ENCODE measurements at regions not wholly inside any gene's neighbourhood (a gene's known extent, or its start where the extent isn't known, plus 50 kb on each side); places are given as distances from the start of the nearest gene placed in this dataset.

DNA sequence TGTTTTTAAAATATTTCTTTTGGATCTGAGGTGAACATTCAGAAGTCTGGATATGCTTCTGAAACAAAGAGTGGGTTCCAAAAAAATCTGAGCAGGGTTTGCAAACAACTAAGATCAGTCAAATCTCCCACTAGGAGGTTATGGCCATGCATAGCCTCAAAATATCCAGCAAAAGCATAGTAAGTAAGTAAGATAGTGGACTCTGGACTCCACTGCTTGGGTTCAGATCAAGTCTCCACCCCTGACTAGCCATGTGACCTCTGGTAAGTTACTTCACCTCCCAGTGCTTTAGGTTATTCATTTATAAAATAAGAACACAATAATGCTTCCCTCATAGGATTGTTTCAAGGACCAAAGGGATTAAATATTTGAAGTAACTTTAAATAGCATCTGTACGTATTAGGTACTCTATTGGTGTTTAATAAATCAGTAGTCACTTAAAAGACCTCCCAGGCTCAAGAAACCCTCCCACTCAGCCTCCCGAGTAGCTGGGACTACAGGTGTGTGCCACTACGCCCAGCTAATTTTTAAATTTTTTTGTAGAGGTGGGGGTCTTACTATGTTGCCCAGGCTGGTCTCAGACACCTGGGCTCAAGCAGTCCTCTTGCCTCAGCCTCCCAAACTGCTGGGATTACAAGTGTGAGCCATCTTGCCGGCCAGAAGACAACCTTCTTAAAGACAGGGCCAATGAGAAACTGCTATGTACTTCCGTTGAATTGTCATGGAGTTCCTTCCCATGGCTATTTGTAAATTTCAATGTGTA, 95.7 kb upstream of the SOX5 start:
- H3K4me3 Mint-ChIP-seq = no peak overlapping the region
- H3K4me1 Mint-ChIP-seq = no peaks in the 10 kb centered on the region
- H3K36me3 Mint-ChIP-seq (ENCODE audit: low read depth) = no peaks in the 10 kb centered on the region
- DNase-seq = no peak
- no peaks in the 10 kb centered on the region for H3K9me3 Mint-ChIP-seq
- no peaks in the 10 kb centered on the region for H3K27me3 Mint-ChIP-seq
- ChIA-PET POLR2A (no interaction called here), CTCF (no interaction called here)
- no peak overlapping the region for H3K27ac Mint-ChIP-seq

DNA sequence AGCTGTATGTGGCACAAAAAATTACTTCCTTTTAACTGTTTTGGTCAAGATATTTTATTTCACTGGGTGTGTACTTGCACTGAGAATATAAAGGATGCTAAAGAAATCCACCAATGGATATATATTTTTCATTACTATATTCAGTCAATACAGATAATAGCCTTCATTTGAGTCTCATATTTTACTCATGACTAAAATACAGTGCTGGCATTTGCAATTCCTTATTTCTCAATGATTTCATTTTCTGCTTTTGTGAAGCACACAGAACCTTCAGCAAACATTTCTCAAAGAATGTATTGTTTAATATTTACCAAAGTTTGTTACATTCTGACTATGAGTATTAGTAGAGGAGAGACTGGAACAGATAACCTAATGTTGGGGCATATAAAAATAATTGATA, 93.2 kb upstream of the SOX5 start:
- CTCF ChIA-PET = no interaction called here
- POLR2A ChIA-PET = no interaction called here
- Mint-ChIP-seq H3K9me3 (no peaks in the 10 kb centered on the region), H3K4me3 (no peak overlapping the region), H3K27ac (no peak overlapping the region), H3K36me3 (ENCODE audit: low read depth) (no peaks in the 10 kb centered on the region), H3K4me1 (no peaks in the 10 kb centered on the region), H3K27me3 (no peaks in the 10 kb centered on the region)
- DNase-seq = no peak

DNA sequence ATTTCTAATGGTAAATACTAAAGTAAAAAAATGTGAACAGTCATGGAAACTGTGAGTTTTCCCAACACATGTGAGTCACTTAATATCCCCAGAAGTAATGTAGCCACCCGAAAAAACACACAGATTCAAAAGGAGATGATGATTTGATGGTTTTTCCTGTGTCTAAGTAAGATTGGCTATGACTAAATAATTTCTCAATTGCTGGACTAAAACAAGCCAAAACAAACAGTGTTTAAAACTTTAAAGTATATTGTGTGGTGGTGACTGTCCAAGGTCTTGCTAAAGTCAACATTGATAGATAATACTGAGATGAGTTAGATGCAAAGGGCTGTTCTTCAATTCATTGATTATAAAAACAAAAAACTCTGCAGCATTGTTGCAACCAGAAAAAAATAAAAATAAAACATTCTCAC, 89.6 kb upstream of the SOX5 start:
- Mint-ChIP-seq H3K27me3 (no peaks in the 10 kb centered on the region), H3K36me3 (ENCODE audit: low read depth) (no peaks in the 10 kb centered on the region), H3K4me3 (no peak overlapping the region), H3K27ac (no peak overlapping the region), H3K4me1 (no peaks in the 10 kb centered on the region), H3K9me3 (no peaks in the 10 kb centered on the region)
- CTCF ChIA-PET = no interaction called here
- POLR2A ChIA-PET = no interaction called here
- DNase-seq = no peak

DNA sequence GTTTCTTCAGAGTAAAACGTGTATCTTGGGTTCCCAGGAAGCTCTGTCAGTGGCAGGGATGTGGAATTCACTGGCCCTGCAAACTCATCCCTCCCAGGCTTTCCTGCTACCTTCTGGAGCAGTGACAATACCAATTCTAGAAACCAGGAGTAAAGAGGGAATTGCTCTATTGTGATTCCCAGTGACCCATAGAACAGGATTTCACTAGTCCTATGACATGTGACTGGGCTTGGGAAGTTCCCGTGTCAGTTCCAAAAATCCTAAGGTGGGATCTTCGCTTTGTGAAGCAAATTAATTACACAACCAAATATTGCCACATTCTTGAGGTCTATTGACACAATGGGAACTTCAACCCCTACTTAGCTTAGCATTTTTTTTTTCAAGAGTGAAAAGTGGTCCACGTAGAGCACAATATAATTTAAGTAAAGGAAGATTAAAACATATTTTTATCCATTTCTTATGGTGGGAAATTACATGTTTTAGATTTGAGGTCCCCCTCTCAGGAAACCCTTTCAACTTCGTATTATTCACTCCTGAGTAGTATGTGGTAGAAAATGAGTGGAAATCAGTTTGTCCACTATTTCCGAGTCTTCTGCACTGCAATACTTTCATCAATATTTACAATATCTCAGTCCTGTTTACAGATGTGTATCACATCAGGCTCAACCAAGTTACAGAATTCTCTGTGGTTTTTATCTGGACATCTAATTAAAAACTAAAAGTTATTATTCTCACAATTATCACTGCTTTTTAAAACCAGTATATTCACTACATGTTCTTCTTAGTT, 88.9 kb upstream of the SOX5 start:
- Mint-ChIP-seq H3K9me3 (no peaks in the 10 kb centered on the region), H3K27ac (no peak overlapping the region), H3K27me3 (no peaks in the 10 kb centered on the region), H3K4me3 (no peak overlapping the region), H3K4me1 (no peaks in the 10 kb centered on the region), H3K36me3 (ENCODE audit: low read depth) (no peaks in the 10 kb centered on the region)
- DNase-seq = no peak
- CTCF ChIA-PET = no interaction called here
- POLR2A ChIA-PET = no interaction called here

DNA sequence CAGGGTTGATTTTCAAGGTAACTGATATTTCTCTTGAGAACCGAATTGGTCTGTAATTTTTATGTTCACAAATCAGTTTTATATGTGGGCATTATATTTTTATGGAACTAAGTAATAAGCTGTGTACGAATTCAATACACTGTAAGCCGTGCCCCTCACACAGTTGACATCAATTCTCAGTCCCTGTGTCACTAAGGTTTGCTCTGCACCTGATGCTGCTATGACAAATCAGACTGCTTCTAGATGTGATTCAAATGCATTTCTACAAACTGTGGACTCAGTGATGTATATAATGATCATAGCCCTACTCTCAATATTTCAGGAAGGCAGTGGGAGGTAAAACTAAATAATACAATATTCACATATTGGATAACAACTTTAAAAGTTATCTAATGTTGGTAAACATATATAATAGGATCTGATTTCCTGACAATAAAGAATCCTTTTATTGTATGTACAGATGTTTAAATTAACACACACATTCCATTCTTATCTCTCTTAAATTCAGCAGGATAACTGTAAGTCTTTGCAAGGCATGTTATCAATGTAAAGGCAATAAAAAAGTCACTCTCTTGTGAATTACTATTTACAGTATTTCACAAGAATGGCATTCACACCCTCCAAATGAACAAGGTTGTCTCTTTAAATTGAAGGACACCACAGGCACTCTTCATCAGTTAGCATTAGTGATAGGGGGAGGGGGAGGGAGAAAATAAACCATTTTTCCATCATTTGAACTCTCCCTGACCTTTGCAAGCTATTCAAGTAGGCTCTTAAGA, 87.2 kb upstream of the SOX5 start:
- ChIA-PET CTCF (no interaction called here), POLR2A (no interaction called here)
- Mint-ChIP-seq H3K27me3 (no peaks in the 10 kb centered on the region), H3K27ac (no peak overlapping the region), H3K9me3 (no peaks in the 10 kb centered on the region), H3K36me3 (ENCODE audit: low read depth) (no peaks in the 10 kb centered on the region), H3K4me3 (no peak overlapping the region), H3K4me1 (no peaks in the 10 kb centered on the region)
- DNase-seq = no peak

DNA sequence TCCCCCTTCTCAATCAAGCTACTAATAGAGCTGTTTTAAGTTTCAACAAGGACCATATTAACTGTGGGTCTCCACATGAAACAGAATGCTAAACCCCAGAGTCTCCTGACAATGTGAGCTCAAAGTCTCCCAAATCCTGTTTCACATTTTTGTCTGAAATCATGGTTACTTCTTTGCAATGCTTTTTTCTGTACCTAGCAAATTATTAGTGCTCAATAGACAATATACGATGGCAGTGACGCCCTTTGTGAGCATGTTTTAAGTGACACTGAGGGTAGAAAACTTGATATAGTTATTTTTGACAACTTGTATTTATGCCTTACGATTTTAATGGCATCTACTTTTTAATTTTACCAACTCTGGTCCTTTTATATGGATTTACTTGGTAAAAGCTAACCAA, 85.4 kb upstream of the SOX5 start:
- POLR2A ChIA-PET = no interaction called here
- CTCF ChIA-PET = no interaction called here
- Mint-ChIP-seq H3K4me3 (no peak overlapping the region), H3K9me3 (no peaks in the 10 kb centered on the region), H3K27ac (no peak overlapping the region), H3K4me1 (no peaks in the 10 kb centered on the region), H3K27me3 (no peaks in the 10 kb centered on the region), H3K36me3 (ENCODE audit: low read depth) (no peaks in the 10 kb centered on the region)
- DNase-seq = no peak

DNA sequence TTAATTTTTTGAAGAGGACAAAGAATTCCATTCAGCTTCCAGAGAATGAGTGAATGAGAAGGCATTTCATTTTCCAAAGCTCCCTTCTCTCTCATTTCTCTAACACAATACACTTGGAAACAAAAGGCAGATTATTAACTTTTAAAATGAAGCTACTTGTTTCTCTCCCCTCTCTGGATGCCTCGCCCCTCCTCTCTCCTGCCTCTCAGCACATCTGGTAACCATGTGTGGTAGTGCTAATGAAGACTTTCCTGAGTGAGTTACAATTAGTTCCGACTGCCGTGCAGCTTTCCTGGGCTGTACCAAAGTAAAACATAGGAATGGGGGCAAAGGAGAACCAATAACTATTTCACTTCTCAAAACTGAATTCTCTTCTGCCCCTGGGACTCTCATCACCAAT, 84.7 kb upstream of the SOX5 start:
- no peak overlapping the region for H3K4me3 Mint-ChIP-seq
- POLR2A ChIA-PET = no interaction called here
- no peaks in the 10 kb centered on the region for H3K36me3 Mint-ChIP-seq (ENCODE audit: low read depth)
- DNase-seq = no peak
- H3K9me3 Mint-ChIP-seq = no peaks in the 10 kb centered on the region
- H3K4me1 Mint-ChIP-seq = no peaks in the 10 kb centered on the region
- no peaks in the 10 kb centered on the region for H3K27me3 Mint-ChIP-seq
- H3K27ac Mint-ChIP-seq = no peak overlapping the region
- CTCF ChIA-PET = no interaction called here

DNA sequence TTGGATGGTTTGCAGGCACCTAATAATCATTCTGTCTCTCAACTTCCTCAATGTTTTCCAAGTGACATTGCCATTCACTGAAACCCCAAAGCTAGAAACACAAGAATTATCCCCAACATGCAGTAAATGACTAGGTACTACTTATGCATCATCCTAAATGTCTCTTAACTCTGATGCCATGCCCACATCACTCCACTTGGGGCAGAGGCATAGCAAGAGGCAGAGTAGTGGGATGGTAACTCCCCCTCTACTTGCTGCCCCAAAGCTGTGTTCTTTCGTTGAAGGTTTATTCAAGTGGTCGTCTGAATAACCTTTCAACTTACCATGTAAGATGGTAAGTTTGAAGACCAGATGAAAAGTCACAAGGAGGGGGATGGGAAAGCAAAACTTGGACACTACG, 77.9 kb upstream of the SOX5 start:
- no peaks in the 10 kb centered on the region for H3K36me3 Mint-ChIP-seq (ENCODE audit: low read depth)
- ChIA-PET POLR2A (no interaction called here), CTCF (no interaction called here)
- H3K4me3 Mint-ChIP-seq = no peak overlapping the region
- H3K4me1 Mint-ChIP-seq = no peaks in the 10 kb centered on the region
- no peaks in the 10 kb centered on the region for H3K27me3 Mint-ChIP-seq
- H3K9me3 Mint-ChIP-seq = no peaks in the 10 kb centered on the region
- DNase-seq = no peak
- H3K27ac Mint-ChIP-seq = no peak overlapping the region

DNA sequence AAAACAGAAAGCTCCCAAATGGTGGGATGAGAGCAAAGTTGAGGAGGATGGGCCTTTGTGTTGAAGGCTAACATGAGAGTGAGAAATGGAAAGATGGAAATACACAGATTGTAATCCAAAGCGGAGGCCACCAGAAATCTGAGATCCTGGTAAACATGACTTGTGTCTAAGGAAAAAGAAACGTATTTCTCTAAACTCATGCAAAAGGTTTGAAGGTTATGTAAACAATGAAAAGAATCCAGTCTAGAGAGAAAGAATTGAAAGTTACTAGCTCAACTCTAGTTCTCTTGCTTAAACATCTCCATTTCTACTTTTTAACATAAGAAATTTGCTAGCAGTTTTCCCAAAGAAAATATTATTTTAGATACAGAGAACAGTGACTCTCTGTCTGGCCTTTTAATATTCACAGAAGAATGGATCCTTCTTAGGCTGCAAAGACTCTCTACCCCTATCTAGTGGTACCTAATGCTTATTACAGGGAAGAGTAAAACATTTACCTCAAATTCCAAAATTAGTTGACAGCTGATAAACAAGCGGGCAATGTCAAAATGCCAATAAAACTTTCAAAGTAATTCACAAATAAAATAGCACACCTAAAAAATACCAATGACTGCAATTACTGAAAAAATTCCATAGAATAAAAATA, 75.8 kb upstream of the SOX5 start:
- no peaks in the 10 kb centered on the region for H3K4me1 Mint-ChIP-seq
- H3K4me3 Mint-ChIP-seq = no peak overlapping the region
- ChIA-PET CTCF (interaction anchor here (0.5 kb wide), 1 partner anchor 1157 kb away, joined by 3 read pairs; no protein-coding TSS in a partner anchor), POLR2A (no interaction called here)
- no peaks in the 10 kb centered on the region for H3K27me3 Mint-ChIP-seq
- no peak overlapping the region for H3K27ac Mint-ChIP-seq
- no peaks in the 10 kb centered on the region for H3K9me3 Mint-ChIP-seq
- H3K36me3 Mint-ChIP-seq (ENCODE audit: low read depth) = no peaks in the 10 kb centered on the region
- DNase-seq = no peak

DNA sequence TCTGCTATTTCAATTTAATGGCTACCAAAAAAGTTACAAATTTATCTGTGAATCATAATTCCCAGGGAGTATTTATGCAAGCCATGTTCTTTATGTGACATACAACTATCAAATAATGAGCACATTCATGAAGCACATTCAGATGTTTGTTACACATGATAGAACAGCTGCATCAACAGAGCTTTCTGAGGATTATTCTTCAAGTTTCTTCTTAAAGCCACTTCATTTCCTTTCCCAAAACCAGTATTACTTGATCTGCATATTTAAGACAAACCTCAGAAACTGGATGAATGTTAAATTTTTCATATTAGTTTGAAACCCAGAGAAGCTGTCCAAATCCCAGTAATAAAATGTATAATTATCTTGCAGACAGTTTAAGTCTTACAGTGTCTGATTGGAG, 73.6 kb upstream of the SOX5 start:
- no peaks in the 10 kb centered on the region for H3K9me3 Mint-ChIP-seq
- no peak for DNase-seq
- CTCF ChIA-PET = no interaction called here
- H3K4me1 Mint-ChIP-seq = no peaks in the 10 kb centered on the region
- no peak overlapping the region for H3K4me3 Mint-ChIP-seq
- POLR2A ChIA-PET = no interaction called here
- no peaks in the 10 kb centered on the region for H3K27me3 Mint-ChIP-seq
- H3K36me3 Mint-ChIP-seq (ENCODE audit: low read depth) = no peaks in the 10 kb centered on the region
- H3K27ac Mint-ChIP-seq = no peak overlapping the region

DNA sequence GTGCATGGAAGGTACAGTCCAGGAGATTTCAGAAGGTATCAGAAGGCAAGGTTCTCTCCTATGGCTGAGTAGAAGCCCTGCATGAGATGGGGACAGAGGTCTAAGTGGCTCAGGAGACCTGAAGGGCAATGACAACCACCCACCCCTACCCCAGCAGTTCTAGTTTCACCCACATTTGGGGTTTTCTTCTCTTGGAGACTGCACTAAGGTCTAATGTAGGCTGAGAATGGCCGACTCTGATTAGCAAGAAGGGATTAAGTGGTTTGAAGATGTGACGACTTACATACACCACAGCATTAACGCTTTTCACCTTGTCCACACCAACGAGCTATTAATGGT, 71.7 kb upstream of the SOX5 start:
- H3K27me3 Mint-ChIP-seq = no peaks in the 10 kb centered on the region
- no peak overlapping the region for H3K27ac Mint-ChIP-seq
- H3K36me3 Mint-ChIP-seq (ENCODE audit: low read depth) = no peaks in the 10 kb centered on the region
- no peak for DNase-seq
- no peak overlapping the region for H3K4me3 Mint-ChIP-seq
- H3K9me3 Mint-ChIP-seq = peaks cover 2% of the 10 kb centered on the region
- POLR2A ChIA-PET = no interaction called here
- CTCF ChIA-PET = no interaction called here
- no peaks in the 10 kb centered on the region for H3K4me1 Mint-ChIP-seq

DNA sequence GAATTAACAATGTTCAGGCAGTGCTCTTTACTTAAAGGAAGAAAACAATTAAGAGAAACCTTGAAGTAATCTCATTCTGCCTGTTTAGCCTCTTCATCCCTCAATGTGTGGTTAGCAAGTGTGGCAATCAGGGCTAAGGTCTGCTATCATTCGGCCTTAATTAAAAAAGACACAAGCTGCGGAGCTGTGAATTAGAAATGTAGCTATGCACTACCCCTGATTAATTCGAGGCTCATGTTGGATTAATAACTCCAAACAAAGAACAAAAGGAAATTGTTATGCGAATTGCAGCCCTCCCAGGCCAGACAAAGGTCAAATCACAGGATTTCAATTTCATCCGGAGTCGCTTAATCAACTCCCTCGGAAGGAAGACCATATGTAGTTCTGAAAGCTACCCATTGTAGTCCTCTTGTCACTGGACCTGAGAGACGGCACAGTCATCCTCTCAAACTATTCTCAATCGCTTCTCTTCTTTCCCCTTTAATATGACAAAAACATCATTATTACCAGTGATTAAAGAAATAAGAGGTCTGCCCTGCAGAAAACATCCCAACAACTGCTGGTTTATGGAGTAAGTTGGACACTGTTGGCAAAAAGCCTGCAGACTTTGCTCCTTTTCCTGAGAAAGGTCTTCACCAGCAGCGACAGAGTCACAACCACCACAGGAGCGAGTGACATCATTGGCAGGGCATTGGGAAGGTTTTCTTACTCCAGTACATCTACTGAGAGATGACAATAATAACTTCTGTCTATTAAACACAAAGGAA, 71.1 kb upstream of the SOX5 start:
- CTCF ChIA-PET = no interaction called here
- H3K9me3 Mint-ChIP-seq = peaks cover 3% of the 10 kb centered on the region
- H3K27ac Mint-ChIP-seq = no peak overlapping the region
- DNase-seq = no peak
- no peaks in the 10 kb centered on the region for H3K36me3 Mint-ChIP-seq (ENCODE audit: low read depth)
- POLR2A ChIA-PET = no interaction called here
- no peaks in the 10 kb centered on the region for H3K27me3 Mint-ChIP-seq
- H3K4me3 Mint-ChIP-seq = no peak overlapping the region
- no peaks in the 10 kb centered on the region for H3K4me1 Mint-ChIP-seq

DNA sequence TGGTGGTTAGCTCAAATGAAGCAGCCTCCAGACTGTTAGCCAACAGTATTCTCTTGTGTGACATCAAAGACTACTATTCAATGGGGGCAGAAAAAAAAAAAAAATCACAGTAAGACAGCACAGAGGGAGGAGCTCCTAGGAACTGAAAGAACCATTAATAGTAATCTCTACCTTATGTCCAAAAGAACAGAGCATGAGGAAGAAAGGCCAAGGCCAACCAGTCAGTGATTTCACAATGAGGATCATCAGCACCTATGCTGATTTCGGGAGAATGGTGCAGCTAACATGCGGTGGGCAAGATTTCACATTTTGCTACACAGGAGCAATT, 66.3 kb upstream of the SOX5 start:
- DNase-seq = no peak
- CTCF ChIA-PET = no interaction called here
- no peak overlapping the region for H3K27ac Mint-ChIP-seq
- H3K9me3 Mint-ChIP-seq = peaks cover 3% of the 10 kb centered on the region
- no peaks in the 10 kb centered on the region for H3K4me1 Mint-ChIP-seq
- no peaks in the 10 kb centered on the region for H3K27me3 Mint-ChIP-seq
- no peak overlapping the region for H3K4me3 Mint-ChIP-seq
- H3K36me3 Mint-ChIP-seq (ENCODE audit: low read depth) = no peaks in the 10 kb centered on the region
- POLR2A ChIA-PET = no interaction called here

Measured in activated CD4-positive, alpha-beta memory T cell treated with anti-CD3 and anti-CD28 coated beads, Interleukin-2, amount 10 ng/mL, durations not matched to agents 7 days and 5 days (primary cell).